GM12878 (cell line): ENCODE measurements at regions not wholly inside any gene's neighbourhood (a gene's known extent, or its start where the extent isn't known, plus 50 kb on each side); places are given as distances from the start of the nearest gene placed in this dataset.

ENCODE experiments used
- ATAC-seq: fragments of 200-7000 bp; cut with Tn5 transposase; 3 replicates; pipeline ENCODE4 v1.9.1; 2020; ENCODE audit warnings: mild to moderate bottlenecking, moderate library complexity
- BruUV-seq: library from RNA; stranded (reverse); fragments of 400-500 nt; replicated peaks from 2 replicates; lab custom pipeline; 2021; lab: Mats Ljungman, UMichigan
- CTCF ChIA-PET: fragments of 300-600 bp; sonication (Branson Sonifier 250); formaldehyde crosslinking; extraction: SDS; loops from one replicate; lab custom pipeline; 2021; ENCODE audit warnings: inconsistent platforms; lab: Yijun Ruan, JAX
- POLR2A ChIA-PET: fragments of 350-600 bp; formaldehyde crosslinking; extraction: SDS; loops from one replicate; lab custom pipeline; 2021; ENCODE audit warnings: inconsistent platforms; lab: Charles Lee
- RAD21 ChIA-PET: fragments of 300-600 bp; sonication (Branson Sonifier 250); formaldehyde crosslinking; loops from one replicate; lab custom pipeline; 2023; ENCODE audit warnings: antibody characterized with exemption; ENCODE audit not compliant: unreplicated experiment; lab: Charles Lee
- SMC1A ChIA-PET: fragments of 300-600 bp; sonication (Branson Sonifier 250); formaldehyde crosslinking; loops from one replicate; lab custom pipeline; 2023; ENCODE audit not compliant: unreplicated experiment, uncharacterized antibody; lab: Charles Lee
- DNase-seq: peaks from one replicate; pipeline ENCODE4 v3.0.0-alpha.2; 2011; ENCODE audit warnings: low read depth, low spot score
- FAIRE-seq: peaks from 3 replicates; lab custom pipeline; 2011; peaks lifted over from hg19 to GRCh38; lab: Jason Lieb, UNC
- H2AFZ ChIP-seq: 2 replicates; pipeline ENCODE4 v1.6.0; 2011; ENCODE audit warnings: low read depth, low read length, control low read depth; ENCODE audit not compliant: control insufficient read depth
- H3K27ac ChIP-seq: 2 replicates; pipeline ENCODE4 v1.5.1; 2011; ENCODE audit warnings: control low read depth; ENCODE audit not compliant: control insufficient read depth, insufficient read depth
- H3K27me3 ChIP-seq, 2 experiments: replicated peaks in 1 of 2; 2 replicates each; pipeline versions ENCODE4 v1.6.0 to v1.6.1; 2011; ENCODE audit warnings: low read length in 1 of 2; ENCODE audit not compliant: control insufficient read depth in 2 of 2, insufficient read depth in 2 of 2
- H3K36me3 ChIP-seq, 2 experiments: 2 replicates each; pipeline ENCODE4 v1.5.1; 2011; ENCODE audit warnings: low read length in 1 of 2; ENCODE audit not compliant: control insufficient read depth in 2 of 2, insufficient read depth in 2 of 2
- H3K4me1 ChIP-seq: 2 replicates; pipeline ENCODE4 v1.6.1; 2011; ENCODE audit warnings: mild to moderate bottlenecking, low read length, moderate library complexity, mixed read lengths; ENCODE audit not compliant: control insufficient read depth, insufficient read depth
- H3K4me2 ChIP-seq: 2 replicates; pipeline ENCODE4 v1.6.0; 2011; ENCODE audit warnings: control low read depth; ENCODE audit not compliant: control insufficient read depth, insufficient read depth
- H3K4me3 ChIP-seq: fragments of 200-600 bp; sonication (generic); 2 replicates; pipeline ENCODE4 v1.5.1; 2016
- H3K79me2 ChIP-seq: 2 replicates; pipeline ENCODE4 v1.6.0; 2011; ENCODE audit warnings: low read length; ENCODE audit not compliant: control insufficient read depth, insufficient read depth
- H3K9ac ChIP-seq: 2 replicates; pipeline ENCODE4 v1.8.0; 2011; ENCODE audit warnings: low read length, control low read depth, mixed read lengths; ENCODE audit not compliant: control insufficient read depth, insufficient read depth
- H3K9me3 ChIP-seq: replicated peaks from 3 replicates; pipeline ENCODE4 v1.5.1; 2011; ENCODE audit warnings: mild to moderate bottlenecking, low read length; ENCODE audit not compliant: control insufficient read depth, insufficient read depth
- H4K20me1 ChIP-seq: 2 replicates; pipeline ENCODE4 v1.6.0; 2011; ENCODE audit not compliant: control insufficient read depth, insufficient read depth
- BHLHE40 ChIP-seq, 2 experiments: fragments of 450-650 bp in 1 of 2; IDR thresholded peaks; 2 replicates each; pipeline ENCODE4 v1.6.1; 2011 to 2017; ENCODE audit warnings: low read depth in 2 of 2, borderline replicate concordance in 1 of 2, improper control_type of control experiment in 1 of 2, low read length in 1 of 2, mild to moderate bottlenecking in 1 of 2
- CBX3 ChIP-seq: fragments of 200-600 bp; sonication (generic); IDR thresholded peaks from 2 replicates; pipeline ENCODE4 v1.6.1; 2016; ENCODE audit warnings: low read depth, borderline replicate concordance
- ETV6 ChIP-seq, 2 experiments: fragments of 450-650 bp in 1 of 2; IDR thresholded peaks in 1 of 2; conservative IDR thresholded peaks in 1 of 2; 2 replicates each; pipeline ENCODE4 v1.6.1; 2014; ENCODE audit warnings: antibody characterized with exemption in 1 of 2, borderline replicate concordance in 1 of 2, low read depth in 1 of 2, mild to moderate bottlenecking in 1 of 2, moderate library complexity in 1 of 2
- IKZF1 ChIP-seq: fragments of 450-650 bp; conservative IDR thresholded peaks from 2 replicates; pipeline ENCODE4 v1.6.1; 2017; ENCODE audit warnings: antibody characterized with exemption, mild to moderate bottlenecking
- IRF4 ChIP-seq: IDR thresholded peaks from 2 replicates; pipeline ENCODE4 v1.6.1; 2011; ENCODE audit warnings: low read depth, low read length
- NBN ChIP-seq: fragments of 450-650 bp; IDR thresholded peaks from 2 replicates; pipeline ENCODE4 v1.6.1; 2016
- PML ChIP-seq: IDR thresholded peaks from 2 replicates; pipeline ENCODE4 v1.6.1; 2012; ENCODE audit warnings: low read length, inconsistent platforms
- POLR2AphosphoS2 ChIP-seq: IDR thresholded peaks from 2 replicates; pipeline ENCODE4 v1.6.1; 2011; ENCODE audit warnings: low read depth, mild to moderate bottlenecking, low read length, improper control_type of control experiment, moderate library complexity
- POU2F2 ChIP-seq: IDR thresholded peaks from 3 replicates; pipeline ENCODE4 v1.6.1; 2011; ENCODE audit warnings: low read depth, mild to moderate bottlenecking, low read length, borderline replicate concordance
- RCOR1 ChIP-seq: conservative IDR thresholded peaks from 2 replicates; pipeline ENCODE4 v1.6.1; 2012; ENCODE audit warnings: low read depth, low read length, improper control_type of control experiment
- SMAD5 ChIP-seq: IDR thresholded peaks from 2 replicates; pipeline ENCODE4 v1.6.1; 2016; ENCODE audit warnings: antibody characterized with exemption, low read depth
- SMARCA5 ChIP-seq: fragments of 450-650 bp; IDR thresholded peaks from 2 replicates; pipeline ENCODE4 v1.6.1; 2017; ENCODE audit warnings: mild to moderate bottlenecking
- TCF7 ChIP-seq: IDR thresholded peaks from 2 replicates; pipeline ENCODE4 v1.6.1; 2014; ENCODE audit warnings: antibody characterized with exemption, borderline replicate concordance
- ZNF384 ChIP-seq: IDR thresholded peaks from 2 replicates; pipeline ENCODE4 v1.6.1; 2012; ENCODE audit warnings: low read depth, mild to moderate bottlenecking, low read length, improper control_type of control experiment, borderline replicate concordance
- WGBS: methylation state at CpG from one replicate; pipeline ENCODE4 v1.1.6; 2016; ENCODE audit warnings: low lambda C conversion rate; ENCODE audit not compliant: insufficient replicate concordance, insufficient coverage; ENCODE audit errors: missing lambda C conversion rate; 5-methylcytosine and 5-hydroxymethylcytosine counted together
- in situ Hi-C: fragments of 300-500 bp; cut with MboI; formaldehyde crosslinking; loops from 9 replicates; pipeline ENCODE4 v1.14.3; 2018; ENCODE audit warnings: mixed read lengths
- intact Hi-C: fragments of 100-400 bp; cut with micrococcal nuclease; formaldehyde crosslinking; loops from one replicate; pipeline ENCODE4 v1.14.2; 2022; ENCODE audit not compliant: unreplicated experiment
- TF ChIP-seq, protein P1 (sequence below): IDR thresholded peaks from 2 replicates; pipeline ENCODE4 v1.6.1; 2011; ENCODE audit warnings: low read depth, low read length, improper control_type of control experiment, borderline replicate concordance

DNA sequence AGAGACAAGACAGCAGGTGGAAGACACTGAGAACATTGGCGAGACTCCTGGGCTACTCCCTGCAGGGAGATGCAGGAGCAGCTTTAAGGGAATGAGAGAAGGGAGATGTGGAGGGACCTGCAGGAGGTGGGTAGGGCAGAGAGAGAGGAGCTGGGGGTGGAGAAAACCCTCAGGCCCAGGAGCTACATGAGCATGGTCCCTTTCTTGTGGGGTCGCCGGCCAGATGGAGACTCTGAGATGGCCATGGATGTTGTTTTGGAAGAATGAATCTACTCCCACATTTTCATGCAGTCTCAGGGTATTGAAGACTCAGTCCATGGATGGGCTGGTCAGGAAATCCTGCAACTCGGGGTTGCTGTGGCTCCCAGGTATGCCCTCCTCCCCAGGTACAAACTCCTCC lies 1381.9 kb downstream of the TBC1D22A start:
- no peak overlapping the region for H3K9ac ChIP-seq
- ChIA-PET RAD21 (no interaction called here), POLR2A (no interaction called here), SMC1A (no interaction called here), CTCF (no interaction called here)
- BruUV-seq = no TSS peak
- WGBS = 20% methylated on average over 4 of the region's 4 CpGs
- no peaks in the 10 kb centered on the region for H3K9me3 ChIP-seq
- in situ Hi-C loops = no loop called here
- H4K20me1 ChIP-seq = no peaks in the 10 kb centered on the region
- no peak overlapping the region for H3K4me2 ChIP-seq
- FAIRE-seq = no peak
- no peak for DNase-seq
- ATAC-seq = no peak
- no peaks in the 10 kb centered on the region for H3K79me2 ChIP-seq
- no peaks in the 10 kb centered on the region for H3K27me3 ChIP-seq
- H3K4me3 ChIP-seq = no peak overlapping the region
- TF ChIP-seq POU2F2 (no peak), PML (no peak), SMARCA5 (no peak), ETV6 (conservative IDR thresholded peaks at IDR 0.05 in 1 of 2, IDR thresholded peaks at IDR 0.05 in 1 of 2; ENCODE audit: borderline replicate concordance in 1 of 2, low read depth in 1 of 2) (no peak), NBN (no peak), SMAD5 (no peak), CBX3 (no peak), IKZF1 (no peak), POLR2AphosphoS2 (no peak), RCOR1 (no peak), TCF7 (no peak), ZNF384 (no peak), IRF4 (no peak), BHLHE40 (IDR thresholded peaks at IDR 0.05; ENCODE audit: borderline replicate concordance in 1 of 2, low read depth in 2 of 2, low read length in 1 of 2) (no peak)
- TF ChIP-seq, protein P1, sequence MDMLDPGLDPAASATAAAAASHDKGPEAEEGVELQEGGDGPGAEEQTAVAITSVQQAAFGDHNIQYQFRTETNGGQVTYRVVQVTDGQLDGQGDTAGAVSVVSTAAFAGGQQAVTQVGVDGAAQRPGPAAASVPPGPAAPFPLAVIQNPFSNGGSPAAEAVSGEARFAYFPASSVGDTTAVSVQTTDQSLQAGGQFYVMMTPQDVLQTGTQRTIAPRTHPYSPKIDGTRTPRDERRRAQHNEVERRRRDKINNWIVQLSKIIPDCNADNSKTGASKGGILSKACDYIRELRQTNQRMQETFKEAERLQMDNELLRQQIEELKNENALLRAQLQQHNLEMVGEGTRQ = no peak
- intact Hi-C loops = no loop called here
- peaks cover 4% of the 10 kb centered on the region; the same call in 1 of the 2 replicates for H3K4me1 ChIP-seq
- H3K36me3 ChIP-seq = no peaks in the 10 kb centered on the region
- no peak overlapping the region for H2AFZ ChIP-seq
- H3K27ac ChIP-seq = no peak overlapping the region
